NCI-H2171 treated with DMSO at 0.1 percent for 48 hours (cell line): ENCODE measurements at regions not wholly inside any gene's neighbourhood (a gene's known extent, or its start where the extent isn't known, plus 50 kb on each side); places are given as distances from the start of the nearest gene placed in this dataset.
"Not testable (repeated sequence)": the region's sequence is repeated elsewhere in the genome, so short reads cannot be mapped to it uniquely, and the experiment has no call there.

ENCODE experiments used
- DNase-seq: peaks from one replicate; lab custom pipeline; 2025; lab: John Stamatoyannopoulos, UW

GRCh38 chr11:90656171-90656570 is 433.3 kb upstream of the CHORDC1 start:
- no peak for DNase-seq

DNA sequence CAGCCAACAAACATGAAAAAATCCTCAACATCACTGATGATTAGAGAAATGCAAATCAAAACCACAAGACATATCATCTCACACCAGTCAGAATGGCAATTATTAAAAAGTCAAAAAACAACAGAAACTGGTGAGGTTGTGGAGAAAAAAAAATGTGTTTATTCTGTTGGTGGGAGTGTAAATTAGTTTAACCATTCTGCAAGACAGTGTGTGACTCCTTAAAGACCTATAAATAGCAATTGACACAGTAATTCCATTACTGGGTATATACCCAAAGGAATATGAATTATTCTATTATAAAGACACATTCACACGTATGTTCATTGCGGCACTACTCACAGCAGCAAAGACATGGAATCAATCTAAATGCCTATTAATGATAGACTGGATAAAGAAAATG is 427.3 kb upstream of the CHORDC1 start:
- DNase-seq = no peak

DNA sequence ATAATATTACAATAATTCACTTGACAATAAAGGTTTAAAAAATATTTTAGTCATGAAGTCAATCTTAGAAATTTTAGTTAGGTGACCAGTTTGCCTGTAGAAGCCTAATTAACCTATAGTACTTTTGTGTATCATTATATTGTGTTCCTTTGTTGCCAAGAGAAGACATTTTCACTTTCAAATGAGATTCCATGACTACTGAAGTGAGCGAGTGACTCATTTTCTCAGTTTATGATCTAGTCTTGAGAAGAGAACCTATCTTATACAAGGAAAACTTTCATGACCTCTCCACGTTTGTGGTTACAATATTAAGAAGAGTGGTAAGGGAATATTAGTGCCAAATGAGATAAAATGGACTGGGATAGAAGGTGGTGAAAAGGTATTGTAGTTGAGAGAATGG is 423.9 kb upstream of the CHORDC1 start:
- no peak for DNase-seq

GRCh38 chr11:90646266-90646665 is 423.4 kb upstream of the CHORDC1 start:
- DNase-seq = no peak

- DNase-seq = no peak
These were observed 416.7 kb upstream of the CHORDC1 start for GRCh38 chr11:90639461-90639993.

- no peak for DNase-seq
These were observed 413.0 kb upstream of the CHORDC1 start for GRCh38 chr11:90635886-90636285.

DNA sequence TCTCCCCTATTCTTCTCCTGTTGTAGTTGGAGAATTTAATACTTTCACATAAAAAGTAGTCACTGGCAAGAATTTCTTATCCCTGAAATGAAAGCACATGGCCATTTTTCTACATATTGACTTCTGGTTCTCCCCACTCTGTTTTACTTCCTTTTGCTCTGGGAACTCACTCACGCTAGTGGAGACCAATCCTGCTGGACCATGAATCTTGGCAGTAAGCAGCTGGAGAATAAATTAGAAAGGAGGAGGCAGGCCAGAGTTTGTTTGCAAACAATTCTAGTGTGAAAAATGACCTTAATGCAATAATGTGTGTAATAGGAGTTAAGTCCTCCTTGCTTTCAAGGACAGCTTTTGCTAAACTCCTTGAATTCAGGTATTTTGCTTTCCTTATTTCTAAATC is 412.3 kb upstream of the CHORDC1 start:
- DNase-seq = no peak

DNA sequence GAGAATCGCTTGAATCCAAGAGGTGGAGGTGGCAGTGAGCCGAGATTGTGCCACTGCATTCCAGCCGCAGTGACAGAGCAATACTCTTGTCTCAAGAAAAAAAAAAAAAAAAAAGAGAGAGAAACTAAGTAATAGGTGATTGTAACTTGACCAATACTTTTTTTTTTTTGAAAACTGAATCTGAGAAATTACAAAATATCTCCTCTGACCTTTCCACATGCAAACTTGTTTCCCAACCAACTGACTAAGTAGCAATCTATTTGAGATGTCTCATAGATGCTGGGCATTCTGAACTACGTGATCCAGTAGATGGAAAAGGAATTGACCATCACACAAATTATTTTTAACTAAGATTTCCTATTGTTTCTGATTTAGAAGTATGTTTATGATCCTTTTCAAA is 407.3 kb upstream of the CHORDC1 start:
- no peak for DNase-seq

DNA sequence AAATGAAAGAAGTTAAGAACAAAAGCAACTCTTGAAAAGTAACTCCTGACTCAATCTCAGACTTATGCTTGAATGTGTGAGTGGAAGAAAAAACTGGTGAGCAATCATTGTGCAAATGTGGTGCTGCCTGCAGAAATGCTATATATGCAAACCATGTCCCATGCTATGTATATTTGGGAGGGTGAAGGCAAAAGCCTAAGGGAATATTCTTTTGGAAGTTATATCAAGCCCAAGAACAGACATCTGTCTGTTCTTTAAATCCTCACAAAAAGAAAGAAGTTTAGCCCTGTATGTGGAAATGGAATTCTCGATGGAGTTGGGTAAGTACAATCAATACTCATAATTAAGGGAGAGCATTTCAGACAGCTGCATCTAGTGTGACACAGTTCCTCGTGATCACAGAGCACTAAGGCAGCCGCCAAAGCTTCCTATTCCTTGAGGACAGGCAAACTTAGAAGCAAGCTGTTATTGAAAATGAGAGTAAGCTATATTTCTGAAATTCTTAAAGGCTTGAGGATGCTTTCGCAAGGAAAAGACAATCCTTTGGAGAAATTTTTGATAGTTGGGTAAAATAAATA is 406.5 kb upstream of the CHORDC1 start:
- DNase-seq = no peak

DNA sequence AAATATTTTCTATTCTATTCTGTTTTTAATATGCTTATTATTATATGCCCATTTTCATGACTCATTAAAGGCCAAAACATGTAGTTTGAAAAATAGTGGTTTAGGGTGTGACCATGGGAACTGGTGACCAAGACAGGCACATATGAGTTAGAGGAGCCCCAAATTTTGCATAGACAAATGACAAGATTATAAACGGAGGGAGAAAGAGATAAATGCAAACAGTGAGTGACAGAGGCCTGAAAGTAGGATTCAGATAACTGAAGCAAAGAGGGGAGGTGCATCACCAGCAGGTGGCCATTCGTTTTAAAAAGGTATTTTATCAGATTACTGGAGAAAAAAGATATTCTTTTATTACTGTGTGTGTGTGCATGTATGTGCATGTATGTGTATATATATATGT is 391.5 kb upstream of the CHORDC1 start:
- no peak for DNase-seq

DNA sequence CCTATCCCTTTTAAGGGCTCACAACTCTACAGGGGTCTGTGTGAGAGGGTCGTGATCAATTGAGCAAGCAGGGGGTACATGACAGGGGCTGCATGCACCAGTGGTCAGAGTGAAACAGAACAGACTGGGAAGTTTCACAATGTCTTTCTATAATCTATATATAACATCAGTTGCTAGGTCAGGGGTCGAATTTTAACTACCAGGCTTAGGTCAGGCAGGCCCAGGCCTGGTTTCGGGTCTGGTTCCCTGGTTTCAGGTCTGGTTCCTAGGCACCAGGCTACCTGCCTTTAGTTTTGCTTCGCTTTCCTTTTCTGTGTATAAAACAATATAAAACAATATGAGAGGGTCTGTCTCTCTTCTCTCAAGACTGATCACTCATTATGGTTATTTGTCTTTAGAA is 390.2 kb upstream of the CHORDC1 start:
- not testable (repeated sequence) for DNase-seq

- no peak for DNase-seq
These were observed 383.9 kb upstream of the CHORDC1 start for GRCh38 chr11:90606721-90607120.

DNA sequence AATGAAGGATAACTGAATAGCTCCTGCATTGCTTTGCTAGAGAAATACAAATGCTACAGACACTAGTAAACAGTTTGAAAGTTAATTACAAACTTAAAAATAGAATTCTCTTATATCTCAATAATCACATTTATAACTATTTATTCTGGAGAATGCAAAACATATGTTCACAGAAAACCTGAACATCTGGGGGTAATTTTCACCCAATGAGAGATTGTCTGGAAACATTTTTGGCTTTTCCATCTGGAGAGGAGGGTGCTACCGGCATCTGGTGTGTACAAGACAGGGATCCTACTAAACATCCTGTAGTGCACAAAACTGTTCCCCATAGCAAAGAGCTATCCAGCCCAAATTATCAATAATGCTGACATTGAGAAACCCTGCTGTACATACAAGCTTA is 378.4 kb upstream of the CHORDC1 start:
- DNase-seq = no peak

- DNase-seq = no peak
These were observed 371.8 kb upstream of the CHORDC1 start for GRCh38 chr11:90594658-90595057.

DNA sequence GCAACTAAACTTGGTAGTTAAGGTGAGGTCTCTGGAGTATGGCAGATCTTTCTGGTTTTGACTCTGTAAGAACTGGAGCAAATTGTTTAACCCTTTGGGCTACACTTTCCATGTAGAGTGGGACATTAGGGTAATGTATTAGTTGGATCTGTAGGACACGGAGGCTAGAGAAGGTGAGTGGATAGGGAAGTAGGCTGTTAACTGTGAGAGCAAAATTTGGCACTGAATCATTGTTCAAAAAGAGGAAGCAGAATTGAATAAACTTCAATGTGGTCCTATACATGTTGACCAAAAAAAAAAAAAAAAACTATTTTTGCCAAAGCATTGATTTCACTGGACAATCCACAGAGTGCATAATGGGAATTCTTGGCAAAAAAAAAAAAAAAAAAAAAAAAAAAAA is 370.2 kb upstream of the CHORDC1 start:
- no peak for DNase-seq

- DNase-seq = no peak
These were observed 367.4 kb upstream of the CHORDC1 start for GRCh38 chr11:90590286-90590685.

GRCh38 chr11:90589735-90590134 is 366.9 kb upstream of the CHORDC1 start:
- DNase-seq = no peak

GRCh38 chr11:90587896-90588295 is 365.0 kb upstream of the CHORDC1 start:
- DNase-seq = no peak

- DNase-seq = no peak
These were observed 362.6 kb upstream of the CHORDC1 start for GRCh38 chr11:90585491-90585890.

- DNase-seq = not testable (repeated sequence)
These were observed 360.1 kb upstream of the CHORDC1 start for GRCh38 chr11:90582999-90583398.

- DNase-seq = no peak
These were observed 341.7 kb upstream of the CHORDC1 start for GRCh38 chr11:90564531-90564930.

DNA sequence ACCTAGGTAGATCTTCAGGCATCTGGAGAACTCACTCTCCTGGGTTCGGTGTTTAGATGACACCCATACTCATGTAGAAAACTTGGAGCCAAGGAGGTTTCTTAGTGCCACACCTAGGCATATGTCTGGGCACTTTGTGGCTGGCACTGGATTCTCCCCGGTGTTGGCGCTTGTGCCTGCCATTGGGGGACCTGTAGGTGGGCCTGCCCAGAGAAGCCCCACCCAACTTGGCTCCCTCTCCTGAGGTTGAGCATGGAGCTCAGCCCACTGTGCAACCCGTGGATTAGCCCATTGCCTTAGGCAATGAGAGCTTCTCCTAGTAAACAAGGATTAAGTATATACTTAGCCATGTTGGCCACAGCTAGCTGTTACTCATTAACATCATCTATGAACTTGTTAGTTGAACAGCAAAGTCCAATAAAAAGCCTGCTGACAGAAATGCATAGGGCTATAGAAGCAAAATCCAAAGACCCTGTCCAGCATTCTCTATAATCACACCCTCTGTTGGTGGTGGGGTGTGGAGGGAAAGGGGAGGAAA is 335.5 kb upstream of the CHORDC1 start:
- no peak for DNase-seq

- DNase-seq = no peak
These were observed 333.8 kb upstream of the CHORDC1 start for GRCh38 chr11:90556606-90557005.

DNA sequence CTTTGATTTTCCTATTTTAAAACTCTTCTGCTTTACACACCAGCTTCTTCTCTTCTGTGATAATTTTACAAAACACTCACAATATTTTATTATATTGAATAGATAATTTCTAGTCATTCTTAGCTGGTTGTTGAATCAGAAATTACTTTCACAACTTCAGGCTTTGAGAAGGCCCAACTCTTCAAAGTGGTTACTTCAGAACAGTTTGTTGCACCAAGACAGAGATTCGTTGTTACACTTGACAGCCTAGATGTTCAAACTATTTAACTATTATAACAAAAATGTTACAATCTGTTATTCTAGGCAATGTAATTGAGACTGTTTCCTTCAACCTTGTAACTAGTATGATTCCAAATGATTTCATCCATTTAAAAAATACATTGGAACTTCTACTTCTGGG is 333.2 kb upstream of the CHORDC1 start:
- no peak for DNase-seq
